ENCODE measurements at regions not wholly inside any gene's neighbourhood (a gene's known extent, or its start where the extent isn't known, plus 50 kb on each side); places are given as distances from the start of the nearest gene placed in this dataset.

- DNase-seq (ENCODE audit: extremely low read depth, low read depth) = no peak
Measured at GRCh38 chr7:155916926-155917655, 104.8 kb upstream of the SHH start.

DNA sequence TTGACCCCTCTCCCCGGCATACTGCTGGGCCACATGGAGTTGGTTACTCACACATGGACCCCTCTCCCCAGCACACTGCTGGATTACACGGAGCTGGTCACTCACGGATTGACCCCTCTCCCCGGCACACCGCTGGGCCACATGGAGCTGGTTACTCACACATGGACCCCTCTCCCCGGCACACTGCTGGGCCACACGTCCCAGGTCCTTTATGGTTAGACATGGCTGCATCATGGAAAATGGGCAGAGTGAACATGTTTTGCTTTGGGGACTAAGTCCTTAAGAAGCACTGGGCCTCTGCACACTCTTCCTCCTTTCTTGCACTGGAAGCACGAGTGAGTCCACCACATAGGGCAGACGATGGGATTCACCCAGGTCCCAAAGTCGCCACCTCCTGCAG, 102.1 kb upstream of the SHH start:
- DNase-seq (ENCODE audit: extremely low read depth, low read depth) = no peak

GRCh38 chr7:155913719-155914118, 101.5 kb upstream of the SHH start:
- DNase-seq (ENCODE audit: extremely low read depth, low read depth) = no peak

GRCh38 chr7:155913291-155913690, 101.0 kb upstream of the SHH start:
- DNase-seq (ENCODE audit: extremely low read depth, low read depth) = no peak

- DNase-seq (ENCODE audit: extremely low read depth, low read depth) = no peak
Measured at GRCh38 chr7:155911471-155912105, 99.3 kb upstream of the SHH start.

GRCh38 chr7:155908385-155908784, 96.1 kb upstream of the SHH start:
- DNase-seq (ENCODE audit: extremely low read depth, low read depth) = no peak

GRCh38 chr7:155907450-155908200, 95.4 kb upstream of the SHH start:
- no peak for DNase-seq (ENCODE audit: extremely low read depth, low read depth)

DNA sequence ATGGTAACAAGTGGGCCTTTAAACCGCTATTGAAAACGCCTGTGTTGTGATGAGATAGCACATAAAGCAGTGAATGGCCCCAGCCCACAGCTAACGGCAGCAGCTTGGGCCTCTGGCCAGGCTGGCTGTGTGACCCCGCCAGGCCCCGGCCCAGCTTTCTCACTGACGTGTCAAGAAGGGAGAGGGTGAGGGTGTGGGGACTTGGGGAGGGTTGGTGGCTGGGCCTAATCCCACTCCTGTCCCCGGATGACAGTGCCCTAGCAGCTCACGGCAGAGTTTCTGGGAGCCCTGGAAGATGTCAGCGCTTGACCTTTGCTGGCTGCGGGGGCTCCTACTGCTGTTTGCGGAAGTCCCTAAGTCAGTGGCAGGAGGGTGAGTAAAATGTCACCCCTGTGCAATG, 88.9 kb upstream of the SHH start:
- DNase-seq (ENCODE audit: extremely low read depth, low read depth) = peak; percentile 56

- DNase-seq (ENCODE audit: extremely low read depth, low read depth) = no peak
Measured at GRCh38 chr7:155899596-155899995, 87.3 kb upstream of the SHH start.

- DNase-seq (ENCODE audit: extremely low read depth, low read depth) = no peak
Measured at GRCh38 chr7:155897758-155898386, 85.6 kb upstream of the SHH start.

DNA sequence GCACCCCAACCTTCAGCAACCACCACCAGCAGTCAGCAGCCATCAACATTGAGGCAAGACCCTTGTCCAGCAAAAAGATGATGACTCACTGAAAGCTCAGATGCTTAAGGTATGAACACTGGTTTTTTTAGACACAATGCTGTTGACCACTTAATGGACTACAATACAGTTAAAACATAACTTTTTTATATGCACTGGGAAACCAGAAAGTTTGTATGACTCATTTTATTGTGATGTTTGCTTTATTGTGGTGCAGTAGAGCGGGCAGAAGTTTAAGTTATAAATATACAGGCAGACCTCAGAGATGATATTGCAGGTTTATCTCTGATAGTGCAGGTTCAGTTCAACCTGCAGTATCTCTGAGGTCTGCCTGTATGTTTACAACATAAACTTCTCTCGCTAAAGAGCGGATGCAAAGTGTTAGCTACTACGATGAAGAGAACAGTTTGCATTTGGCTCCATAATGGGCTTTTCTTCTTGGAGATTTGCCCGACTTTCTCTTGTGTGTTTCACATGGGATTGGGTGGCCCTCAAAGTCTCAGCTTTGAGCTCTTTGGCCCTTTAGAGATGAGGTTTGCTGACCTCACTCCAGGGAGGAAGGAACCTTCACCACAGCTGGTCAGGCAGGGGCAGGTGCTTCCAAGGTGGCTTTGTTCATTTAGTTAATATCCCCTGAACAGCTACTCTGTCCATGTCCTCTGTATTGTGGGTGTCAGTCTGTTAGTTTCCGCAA, 84.4 kb upstream of the SHH start:
- no peak for DNase-seq (ENCODE audit: extremely low read depth, low read depth)

- no peak for DNase-seq (ENCODE audit: extremely low read depth, low read depth)
Measured at GRCh38 chr7:155893664-155894063, 81.4 kb upstream of the SHH start.

DNA sequence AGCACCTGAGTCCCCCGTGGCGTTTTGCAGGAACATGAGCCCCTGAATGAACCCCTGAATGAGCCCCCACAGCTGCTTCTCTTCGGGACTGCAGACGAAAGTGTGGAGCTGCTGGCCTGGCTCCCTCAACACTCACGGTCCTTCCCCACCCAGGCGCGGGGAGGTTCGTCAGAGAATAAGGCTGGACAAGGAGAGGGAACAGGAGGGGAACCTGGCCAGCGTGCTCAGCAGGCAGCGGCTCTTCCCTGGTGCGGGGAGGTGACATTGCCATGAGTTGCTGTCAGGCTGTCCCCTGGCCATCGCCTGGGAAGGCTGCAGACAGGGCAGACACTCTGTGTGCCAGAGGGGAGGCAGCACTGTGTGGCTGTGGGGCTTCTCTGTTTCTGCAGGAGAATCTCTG, 80.9 kb upstream of the SHH start:
- DNase-seq (ENCODE audit: extremely low read depth, low read depth) = no peak

DNA sequence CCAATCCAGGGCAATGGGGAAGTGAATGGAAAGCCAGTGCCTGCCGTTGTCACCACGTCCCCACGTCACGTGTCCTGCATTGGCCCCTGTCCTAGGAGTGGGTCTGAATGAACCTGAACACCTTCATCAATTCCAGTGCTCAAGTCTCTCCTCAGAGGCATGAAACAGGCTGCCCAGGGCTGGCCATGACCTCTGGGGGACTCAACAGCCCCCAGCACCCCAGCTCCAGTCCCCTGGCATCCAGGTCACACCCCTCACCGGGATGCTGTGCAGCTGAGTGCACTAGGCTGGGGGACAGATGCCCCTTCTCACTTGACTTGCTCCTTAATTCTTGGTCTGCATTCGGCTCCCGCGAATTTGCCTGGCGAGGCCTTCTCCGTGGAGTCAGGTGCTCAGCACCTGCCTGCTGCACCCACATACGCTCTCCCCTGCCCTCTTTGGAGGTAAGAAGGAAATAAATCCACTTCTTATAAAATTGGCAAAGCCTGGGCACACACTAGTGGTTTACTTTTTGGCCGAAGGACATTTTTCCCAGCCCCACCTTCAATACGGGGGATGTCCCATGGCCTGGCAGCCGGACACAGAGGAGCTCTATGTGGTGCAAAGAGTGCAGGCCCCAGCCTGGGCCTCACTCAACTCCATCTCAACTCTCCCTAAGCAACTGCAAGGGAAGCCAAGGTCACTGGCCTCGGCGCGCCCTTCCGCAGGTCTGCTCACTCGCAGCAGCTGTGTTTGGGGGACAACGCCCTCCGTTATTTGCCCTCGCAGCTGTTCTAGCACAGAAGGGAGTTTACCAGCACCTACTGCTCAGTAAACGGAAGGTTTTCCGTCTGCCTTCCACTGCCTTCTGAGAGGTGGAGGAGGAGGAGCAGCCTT, 77.6 kb upstream of the SHH start:
- DNase-seq (ENCODE audit: extremely low read depth, low read depth) = no peak

DNA sequence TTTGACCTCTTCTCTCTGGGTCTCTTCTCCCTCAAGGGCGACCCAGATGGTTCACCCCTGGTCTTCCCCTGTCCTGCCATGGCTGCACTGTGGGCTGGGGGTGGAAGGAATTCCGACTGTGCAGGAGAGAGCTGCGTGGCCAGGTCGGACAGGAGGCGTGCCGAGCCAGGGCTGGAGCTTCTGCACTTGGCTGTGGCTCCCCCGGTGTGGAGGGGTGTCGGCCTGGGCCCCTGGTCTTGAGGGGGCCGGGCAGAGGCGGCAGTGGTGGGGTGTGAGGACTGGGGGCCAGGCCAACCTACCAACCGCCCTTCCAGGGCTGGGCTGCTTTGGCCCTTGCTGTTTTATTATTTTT, 74.9 kb upstream of the SHH start:
- no peak for DNase-seq (ENCODE audit: extremely low read depth, low read depth)

DNA sequence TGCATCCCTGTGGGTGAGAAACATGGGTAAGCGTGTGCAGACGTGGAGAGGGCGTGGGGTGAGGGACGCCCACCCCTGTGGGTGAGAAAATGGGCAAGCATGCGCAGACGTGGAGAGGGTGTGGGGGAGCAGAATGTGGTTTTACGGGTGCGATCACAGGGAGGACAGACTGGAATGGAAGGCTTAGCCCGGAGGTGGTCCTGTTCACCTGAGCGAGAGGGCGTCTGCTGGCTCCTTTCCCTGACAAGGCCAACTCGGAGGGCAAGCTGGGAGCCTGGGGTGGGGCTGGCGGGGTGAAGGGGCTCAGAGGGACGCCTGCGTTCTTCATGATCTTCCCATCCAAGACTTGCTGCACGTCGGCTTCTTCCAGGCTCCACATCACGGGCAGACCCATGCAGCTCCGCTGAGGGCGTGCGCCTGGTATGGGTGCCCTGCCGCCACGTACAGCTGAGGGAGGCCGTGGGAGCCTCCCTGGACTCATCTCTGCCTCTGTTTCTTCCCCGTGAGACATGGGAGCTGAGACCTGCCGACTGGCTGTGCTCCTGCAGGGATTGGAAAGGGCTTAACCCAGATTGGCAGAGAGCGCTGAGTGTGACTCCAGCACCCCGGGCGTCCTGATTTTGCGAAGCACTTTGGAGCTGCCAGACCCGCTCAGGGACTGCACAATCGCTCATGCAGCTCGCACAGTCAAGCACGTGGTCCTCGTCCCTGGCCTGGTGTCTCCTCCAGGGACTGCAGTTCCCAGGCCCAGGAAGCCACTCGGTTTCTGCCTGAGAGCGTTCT, 74.3 kb upstream of the SHH start:
- DNase-seq (ENCODE audit: extremely low read depth, low read depth) = no peak

GRCh38 chr7:155885167-155886155, 73.2 kb upstream of the SHH start:
- DNase-seq (ENCODE audit: extremely low read depth, low read depth) = no peak
